RWPE1 (cell line): ENCODE measurements at regions not wholly inside any gene's neighbourhood (a gene's known extent, or its start where the extent isn't known, plus 50 kb on each side); places are given as distances from the start of the nearest gene placed in this dataset.

Experiments
- CTCF ChIA-PET: fragments of 350-600 bp; sonication (Branson Sonifier 250); formaldehyde crosslinking; extraction: SDS; loops from one replicate; lab custom pipeline; 2021; lab: Yijun Ruan, JAX
- POLR2A ChIA-PET: fragments of 400-600 bp; formaldehyde crosslinking; extraction: SDS; loops from one replicate; lab custom pipeline; 2020; ENCODE audit warnings: antibody characterized with exemption; ENCODE audit not compliant: low non-redundant PET; lab: Yijun Ruan, JAX
- DNase-seq: peaks from one replicate; pipeline ENCODE4 v3.0.0; 2012; ENCODE audit warnings: low spot score
- H3K27ac ChIP-seq: fragments of 450-650 bp; 2 replicates; pipeline ENCODE4 v1.5.1; 2017
- CTCF ChIP-seq: fragments of 450-650 bp; conservative IDR thresholded peaks from 2 replicates; pipeline ENCODE4 v1.5.1; 2017; ENCODE audit warnings: low read depth, mild to moderate bottlenecking

DNA sequence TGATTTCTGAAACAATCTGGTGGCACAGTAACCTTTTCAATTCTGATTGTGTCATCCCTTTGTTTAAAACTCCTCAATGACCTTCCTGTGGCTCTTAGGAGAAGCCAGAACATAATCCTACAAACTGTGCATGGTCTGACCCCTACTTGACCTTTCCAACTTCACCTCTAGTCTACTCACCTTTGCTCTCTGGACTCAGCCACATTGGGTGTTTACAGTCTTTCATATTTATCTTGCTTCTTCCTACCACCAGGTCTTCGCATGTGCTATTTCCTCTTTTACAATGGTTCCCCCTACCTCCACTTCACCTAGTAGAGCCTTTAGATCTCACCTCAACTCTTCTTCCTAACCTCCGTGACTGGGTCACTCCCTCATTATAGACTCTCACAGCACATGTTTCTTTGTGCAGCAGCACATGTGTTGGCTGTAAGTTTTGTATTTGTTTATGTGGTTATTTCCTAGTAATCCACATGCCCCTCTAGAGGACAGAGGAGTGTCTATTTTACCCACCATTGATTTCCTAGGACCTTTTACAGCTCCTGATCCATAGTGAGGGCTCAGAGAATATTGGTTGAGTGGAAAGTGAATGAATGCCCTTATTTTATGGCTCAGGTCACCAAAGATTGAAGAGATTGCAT is 320.8 kb upstream of the MEIS1 start:
- DNase-seq: no peak
- no peak for TF ChIP-seq CTCF
- H3K27ac ChIP-seq: no peak overlapping the region
- POLR2A ChIA-PET: no interaction called here
- CTCF ChIA-PET: no interaction called here

DNA sequence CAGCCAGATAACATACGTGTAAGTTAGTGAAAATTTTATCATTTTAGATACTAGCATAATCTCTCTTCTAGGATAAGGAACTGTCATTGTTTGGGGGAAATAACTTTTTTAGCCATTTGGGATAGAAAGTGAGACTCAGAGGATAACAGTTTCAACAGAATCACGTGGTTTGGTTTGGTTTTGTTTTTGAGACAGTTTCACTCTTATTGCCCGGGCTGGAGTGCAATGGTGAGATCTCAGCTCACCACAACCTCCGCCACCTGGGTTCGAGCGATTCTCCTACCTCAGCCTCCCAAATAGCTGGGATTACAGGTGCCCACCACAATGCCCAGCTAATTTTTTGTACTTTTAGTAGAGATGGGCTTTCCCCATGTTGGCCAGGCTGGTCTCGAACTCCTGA is 323.2 kb upstream of the MEIS1 start:
- TF ChIP-seq CTCF: no peak
- no peak for DNase-seq
- ChIA-PET CTCF (no interaction called here), POLR2A (no interaction called here)
- H3K27ac ChIP-seq: no peak overlapping the region

DNA sequence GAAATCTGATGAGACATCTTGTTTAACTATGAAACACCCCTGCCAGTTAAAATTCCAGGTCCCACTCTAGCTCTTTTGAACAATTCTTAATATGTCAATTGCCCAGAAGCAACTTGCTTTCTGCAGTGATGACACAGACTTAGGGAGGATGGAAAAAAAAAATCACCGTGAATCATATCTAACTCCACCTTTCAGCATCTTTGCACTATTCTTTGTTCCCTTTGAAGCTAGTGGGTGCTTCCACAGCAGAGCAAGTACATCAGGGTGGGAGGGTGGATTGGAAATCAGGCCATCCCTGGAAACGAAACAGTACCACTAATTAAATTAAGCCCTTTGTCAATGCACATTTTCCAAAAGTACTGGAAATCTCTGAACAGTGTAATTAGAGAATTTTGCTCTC is 324.3 kb upstream of the MEIS1 start:
- H3K27ac ChIP-seq: no peak overlapping the region
- POLR2A ChIA-PET: no interaction called here
- CTCF ChIA-PET: no interaction called here
- DNase-seq: no peak
- no peak for TF ChIP-seq CTCF

- ChIA-PET POLR2A (no interaction called here), CTCF (no interaction called here)
- no peak overlapping the region for H3K27ac ChIP-seq
- TF ChIP-seq CTCF: no peak
- DNase-seq: no peak
Measured at GRCh38 chr2:66110086-66110485, 324.8 kb upstream of the MEIS1 start.

DNA sequence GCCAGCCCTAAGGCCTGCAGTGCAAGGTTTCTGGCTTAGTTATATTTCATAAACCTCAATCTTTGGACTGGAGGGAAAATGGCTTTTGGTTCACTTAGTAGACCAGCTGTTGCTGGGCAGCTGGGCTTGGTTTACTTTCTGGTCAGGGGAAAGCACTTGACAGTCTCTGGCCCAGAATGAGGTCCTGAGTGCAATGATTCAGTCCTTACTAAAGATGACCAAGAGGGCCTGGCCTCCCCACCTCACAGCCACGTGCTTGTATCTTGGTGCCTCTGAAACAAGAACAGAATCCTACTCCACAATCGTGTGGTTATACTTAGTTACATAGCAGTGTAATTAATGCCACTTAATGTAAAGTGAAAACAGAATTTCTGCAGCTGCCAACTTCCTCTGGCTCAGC is 325.5 kb upstream of the MEIS1 start:
- POLR2A ChIA-PET: no interaction called here
- CTCF ChIA-PET: no interaction called here
- TF ChIP-seq CTCF: no peak
- H3K27ac ChIP-seq: no peak overlapping the region
- DNase-seq: no peak

- POLR2A ChIA-PET: no interaction called here
- CTCF ChIA-PET: no interaction called here
- no peak for TF ChIP-seq CTCF
- no peak overlapping the region for H3K27ac ChIP-seq
- DNase-seq: no peak
Measured at GRCh38 chr2:66105066-66105753, 329.7 kb upstream of the MEIS1 start.
